WTC11 (cell line): ENCODE measurements at regions not wholly inside any gene's neighbourhood (a gene's known extent, or its start where the extent isn't known, plus 50 kb on each side); places are given as distances from the start of the nearest gene placed in this dataset.

Experiments
- ATAC-seq: fragments of 200-7000 bp; cut with Tn5 transposase; 2 replicates; pipeline ENCODE4 v1.10.0; 2021; ENCODE audit warnings: mild to moderate bottlenecking, moderate library complexity
- CTCF ChIA-PET: fragments of 300-600 bp; sonication (Branson Sonifier 250); formaldehyde crosslinking; loops from one replicate; lab custom pipeline; 2021; ENCODE audit warnings: antibody characterized with exemption; lab: Charles Lee
- POLR2A ChIA-PET: fragments of 350-600 bp; sonication (Branson Sonifier 250); formaldehyde crosslinking; loops from one replicate; lab custom pipeline; 2021; ENCODE audit warnings: antibody characterized with exemption; lab: Charles Lee
- DNase-seq: peaks from one replicate; pipeline ENCODE4 v3.0.0; 2021; ENCODE audit warnings: low spot score
- H3K27ac Mint-ChIP-seq: 2 replicates; pipeline ENCODE4 v1.8.0; 2021; ENCODE audit warnings: mixed read lengths
- H3K27me3 Mint-ChIP-seq: 2 replicates; pipeline ENCODE4 v1.8.0; 2021; ENCODE audit warnings: low read depth, mild to moderate bottlenecking, moderate library complexity, mixed read lengths
- H3K36me3 Mint-ChIP-seq: 2 replicates; pipeline ENCODE4 v1.8.0; 2021; ENCODE audit warnings: mixed read lengths
- H3K4me1 Mint-ChIP-seq: 2 replicates; pipeline ENCODE4 v1.8.0; 2022; ENCODE audit warnings: mixed read lengths
- H3K4me3 Mint-ChIP-seq: 2 replicates; pipeline ENCODE4 v1.8.0; 2021; ENCODE audit warnings: mild to moderate bottlenecking, moderate library complexity, mixed read lengths
- H3K9me3 Mint-ChIP-seq: 2 replicates; pipeline ENCODE4 v1.8.0; 2021; ENCODE audit warnings: mixed read lengths
- CREB1 ChIP-seq: sonication (generic); formaldehyde crosslinking; IDR thresholded peaks from 2 replicates; pipeline ENCODE4 v1.8.0; 2023; ENCODE audit warnings: mild to moderate bottlenecking, missing genetic modification reagents
- FOXK1 ChIP-seq: sonication (generic); formaldehyde crosslinking; IDR thresholded peaks from 2 replicates; pipeline ENCODE4 v1.8.0; 2022; ENCODE audit warnings: mild to moderate bottlenecking, moderate library complexity, missing genetic modification reagents
- HMGA2 ChIP-seq: fragments of 250-450 bp; sonication (Bioruptor Pico); IDR thresholded peaks from 2 replicates; pipeline ENCODE4 v1.4.0; 2021; ENCODE audit warnings: mild to moderate bottlenecking, moderate library complexity
- RORB ChIP-seq: fragments of 250-450 bp; sonication (Bioruptor Pico); IDR thresholded peaks from 2 replicates; pipeline ENCODE4 v1.9.0; 2021; ENCODE audit warnings: mild to moderate bottlenecking
- SOX15 ChIP-seq: fragments of 250-450 bp; sonication (Bioruptor Pico); IDR thresholded peaks from 2 replicates; pipeline ENCODE4 v1.9.0; 2021; ENCODE audit warnings: mild to moderate bottlenecking
- ZNF121 ChIP-seq: sonication (generic); formaldehyde crosslinking; IDR thresholded peaks from 2 replicates; pipeline ENCODE4 v1.8.0; 2023; ENCODE audit warnings: missing genetic modification reagents
- ZNF219 ChIP-seq: sonication (generic); formaldehyde crosslinking; IDR thresholded peaks from 2 replicates; pipeline ENCODE4 v1.8.0; 2023; ENCODE audit warnings: missing genetic modification reagents, mild to moderate bottlenecking, borderline replicate concordance
- ZNF263 ChIP-seq: sonication (generic); formaldehyde crosslinking; IDR thresholded peaks from 2 replicates; pipeline ENCODE4 v1.8.1; 2022; ENCODE audit warnings: low read depth, mild to moderate bottlenecking, moderate library complexity, missing genetic modification reagents
- TF ChIP-seq, protein P1 (sequence below): sonication (generic); formaldehyde crosslinking; IDR thresholded peaks from 2 replicates; pipeline ENCODE4 v1.8.1; 2022; ENCODE audit warnings: low read depth, mild to moderate bottlenecking, moderate library complexity, missing genetic modification reagents, borderline replicate concordance
- TF ChIP-seq, protein P2 (sequence below): fragments of 250-450 bp; sonication (Bioruptor Pico); IDR thresholded peaks from 2 replicates; pipeline ENCODE4 v1.9.0; 2021; ENCODE audit warnings: mild to moderate bottlenecking
- TF ChIP-seq, protein P3 (sequence below): sonication (generic); formaldehyde crosslinking; IDR thresholded peaks from 2 replicates; pipeline ENCODE4 v1.8.0; 2022; ENCODE audit warnings: mild to moderate bottlenecking, missing genetic modification reagents
- TF ChIP-seq, protein P4 (sequence below): sonication (generic); formaldehyde crosslinking; IDR thresholded peaks from 2 replicates; pipeline ENCODE4 v1.8.0; 2022; ENCODE audit warnings: missing genetic modification reagents
- TF ChIP-seq, protein P5 (sequence below): fragments of 250-450 bp; sonication (Bioruptor Pico); IDR thresholded peaks from 2 replicates; pipeline ENCODE4 v1.9.0; 2021; ENCODE audit warnings: mild to moderate bottlenecking, borderline replicate concordance

DNA sequence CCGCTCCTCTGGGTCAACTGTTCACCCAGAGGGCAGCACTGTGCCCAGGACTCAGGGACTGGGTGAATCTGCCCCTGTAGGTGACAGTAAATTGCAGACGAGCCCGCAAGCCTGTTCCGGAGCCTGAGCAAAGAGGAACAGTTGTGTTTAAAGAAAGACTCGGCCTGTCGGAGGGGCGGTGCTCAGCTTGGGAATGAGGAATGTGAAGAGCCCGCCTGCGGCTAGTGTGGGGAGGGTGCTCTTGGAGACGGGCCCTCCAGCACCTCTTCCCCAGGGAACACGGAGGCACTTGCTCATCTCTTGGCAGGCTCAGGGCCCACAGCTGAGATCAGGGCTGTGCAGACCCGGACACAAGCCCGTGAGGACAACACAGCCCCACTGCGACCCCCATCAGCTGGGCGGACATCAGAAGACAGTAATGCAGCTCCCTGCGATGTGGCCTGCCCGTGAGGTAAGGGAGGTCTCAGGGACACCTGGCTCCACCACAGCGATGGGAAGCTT lies 299.0 kb downstream of the NDUFA10 start (continued):
- TF ChIP-seq, protein P1, sequence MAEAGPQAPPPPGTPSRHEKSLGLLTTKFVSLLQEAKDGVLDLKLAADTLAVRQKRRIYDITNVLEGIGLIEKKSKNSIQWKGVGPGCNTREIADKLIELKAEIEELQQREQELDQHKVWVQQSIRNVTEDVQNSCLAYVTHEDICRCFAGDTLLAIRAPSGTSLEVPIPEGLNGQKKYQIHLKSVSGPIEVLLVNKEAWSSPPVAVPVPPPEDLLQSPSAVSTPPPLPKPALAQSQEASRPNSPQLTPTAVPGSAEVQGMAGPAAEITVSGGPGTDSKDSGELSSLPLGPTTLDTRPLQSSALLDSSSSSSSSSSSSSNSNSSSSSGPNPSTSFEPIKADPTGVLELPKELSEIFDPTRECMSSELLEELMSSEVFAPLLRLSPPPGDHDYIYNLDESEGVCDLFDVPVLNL (CRISPR knock-in tag) = no peak
- TF ChIP-seq ZNF219 (CRISPR knock-in tag) (no peak), FOXK1 (CRISPR knock-in tag) (no peak), RORB (CRISPR knock-in tag) (no peak), CREB1 (CRISPR knock-in tag) (no peak), HMGA2 (CRISPR knock-in tag) (no peak), SOX15 (CRISPR knock-in tag) (no peak), ZNF121 (no peak)
- TF ChIP-seq, protein P2, sequence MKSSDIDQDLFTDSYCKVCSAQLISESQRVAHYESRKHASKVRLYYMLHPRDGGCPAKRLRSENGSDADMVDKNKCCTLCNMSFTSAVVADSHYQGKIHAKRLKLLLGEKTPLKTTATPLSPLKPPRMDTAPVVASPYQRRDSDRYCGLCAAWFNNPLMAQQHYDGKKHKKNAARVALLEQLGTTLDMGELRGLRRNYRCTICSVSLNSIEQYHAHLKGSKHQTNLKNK (CRISPR knock-in tag) = no peak
- TF ChIP-seq, protein P3, sequence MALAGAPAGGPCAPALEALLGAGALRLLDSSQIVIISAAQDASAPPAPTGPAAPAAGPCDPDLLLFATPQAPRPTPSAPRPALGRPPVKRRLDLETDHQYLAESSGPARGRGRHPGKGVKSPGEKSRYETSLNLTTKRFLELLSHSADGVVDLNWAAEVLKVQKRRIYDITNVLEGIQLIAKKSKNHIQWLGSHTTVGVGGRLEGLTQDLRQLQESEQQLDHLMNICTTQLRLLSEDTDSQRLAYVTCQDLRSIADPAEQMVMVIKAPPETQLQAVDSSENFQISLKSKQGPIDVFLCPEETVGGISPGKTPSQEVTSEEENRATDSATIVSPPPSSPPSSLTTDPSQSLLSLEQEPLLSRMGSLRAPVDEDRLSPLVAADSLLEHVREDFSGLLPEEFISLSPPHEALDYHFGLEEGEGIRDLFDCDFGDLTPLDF (CRISPR knock-in tag) = no peak
- TF ChIP-seq, protein P4, sequence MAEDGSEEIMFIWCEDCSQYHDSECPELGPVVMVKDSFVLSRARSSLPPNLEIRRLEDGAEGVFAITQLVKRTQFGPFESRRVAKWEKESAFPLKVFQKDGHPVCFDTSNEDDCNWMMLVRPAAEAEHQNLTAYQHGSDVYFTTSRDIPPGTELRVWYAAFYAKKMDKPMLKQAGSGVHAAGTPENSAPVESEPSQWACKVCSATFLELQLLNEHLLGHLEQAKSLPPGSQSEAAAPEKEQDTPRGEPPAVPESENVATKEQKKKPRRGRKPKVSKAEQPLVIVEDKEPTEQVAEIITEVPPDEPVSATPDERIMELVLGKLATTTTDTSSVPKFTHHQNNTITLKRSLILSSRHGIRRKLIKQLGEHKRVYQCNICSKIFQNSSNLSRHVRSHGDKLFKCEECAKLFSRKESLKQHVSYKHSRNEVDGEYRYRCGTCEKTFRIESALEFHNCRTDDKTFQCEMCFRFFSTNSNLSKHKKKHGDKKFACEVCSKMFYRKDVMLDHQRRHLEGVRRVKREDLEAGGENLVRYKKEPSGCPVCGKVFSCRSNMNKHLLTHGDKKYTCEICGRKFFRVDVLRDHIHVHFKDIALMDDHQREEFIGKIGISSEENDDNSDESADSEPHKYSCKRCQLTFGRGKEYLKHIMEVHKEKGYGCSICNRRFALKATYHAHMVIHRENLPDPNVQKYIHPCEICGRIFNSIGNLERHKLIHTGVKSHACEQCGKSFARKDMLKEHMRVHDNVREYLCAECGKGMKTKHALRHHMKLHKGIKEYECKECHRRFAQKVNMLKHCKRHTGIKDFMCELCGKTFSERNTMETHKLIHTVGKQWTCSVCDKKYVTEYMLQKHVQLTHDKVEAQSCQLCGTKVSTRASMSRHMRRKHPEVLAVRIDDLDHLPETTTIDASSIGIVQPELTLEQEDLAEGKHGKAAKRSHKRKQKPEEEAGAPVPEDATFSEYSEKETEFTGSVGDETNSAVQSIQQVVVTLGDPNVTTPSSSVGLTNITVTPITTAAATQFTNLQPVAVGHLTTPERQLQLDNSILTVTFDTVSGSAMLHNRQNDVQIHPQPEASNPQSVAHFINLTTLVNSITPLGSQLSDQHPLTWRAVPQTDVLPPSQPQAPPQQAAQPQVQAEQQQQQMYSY (CRISPR knock-in tag) = no peak
- TF ChIP-seq, all 79 proteins: peak for 0

DNA sequence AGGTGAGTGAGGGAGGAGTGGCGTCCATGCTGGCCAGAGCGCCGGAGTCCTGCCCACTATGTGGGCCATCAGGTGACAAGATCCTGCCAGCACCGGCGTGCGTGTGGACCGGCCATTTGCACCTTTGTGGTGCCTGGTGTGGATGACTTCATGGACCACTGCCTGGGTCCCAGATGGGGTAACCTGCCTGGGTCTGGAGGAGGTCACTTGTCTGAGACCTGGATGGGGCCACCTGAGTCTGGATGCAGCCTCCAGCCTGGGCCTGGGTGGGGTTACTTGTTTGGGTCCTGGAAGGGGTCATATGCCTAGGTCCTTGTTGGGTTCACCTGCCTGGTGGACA lies 299.6 kb downstream of the NDUFA10 start:
- Mint-ChIP-seq H3K4me1 (no peaks in the 10 kb centered on the region), H3K27me3 (no peaks in the 10 kb centered on the region), H3K9me3 (peaks cover 6% of the 10 kb centered on the region; the same call in 1 of the 2 replicates), H3K4me3 (no peak overlapping the region), H3K36me3 (no peaks in the 10 kb centered on the region), H3K27ac (no peak overlapping the region)
- CTCF ChIA-PET = no interaction called here
- no peak for TF ChIP-seq ZNF263 (CRISPR knock-in tag)
- TF ChIP-seq, protein P5, sequence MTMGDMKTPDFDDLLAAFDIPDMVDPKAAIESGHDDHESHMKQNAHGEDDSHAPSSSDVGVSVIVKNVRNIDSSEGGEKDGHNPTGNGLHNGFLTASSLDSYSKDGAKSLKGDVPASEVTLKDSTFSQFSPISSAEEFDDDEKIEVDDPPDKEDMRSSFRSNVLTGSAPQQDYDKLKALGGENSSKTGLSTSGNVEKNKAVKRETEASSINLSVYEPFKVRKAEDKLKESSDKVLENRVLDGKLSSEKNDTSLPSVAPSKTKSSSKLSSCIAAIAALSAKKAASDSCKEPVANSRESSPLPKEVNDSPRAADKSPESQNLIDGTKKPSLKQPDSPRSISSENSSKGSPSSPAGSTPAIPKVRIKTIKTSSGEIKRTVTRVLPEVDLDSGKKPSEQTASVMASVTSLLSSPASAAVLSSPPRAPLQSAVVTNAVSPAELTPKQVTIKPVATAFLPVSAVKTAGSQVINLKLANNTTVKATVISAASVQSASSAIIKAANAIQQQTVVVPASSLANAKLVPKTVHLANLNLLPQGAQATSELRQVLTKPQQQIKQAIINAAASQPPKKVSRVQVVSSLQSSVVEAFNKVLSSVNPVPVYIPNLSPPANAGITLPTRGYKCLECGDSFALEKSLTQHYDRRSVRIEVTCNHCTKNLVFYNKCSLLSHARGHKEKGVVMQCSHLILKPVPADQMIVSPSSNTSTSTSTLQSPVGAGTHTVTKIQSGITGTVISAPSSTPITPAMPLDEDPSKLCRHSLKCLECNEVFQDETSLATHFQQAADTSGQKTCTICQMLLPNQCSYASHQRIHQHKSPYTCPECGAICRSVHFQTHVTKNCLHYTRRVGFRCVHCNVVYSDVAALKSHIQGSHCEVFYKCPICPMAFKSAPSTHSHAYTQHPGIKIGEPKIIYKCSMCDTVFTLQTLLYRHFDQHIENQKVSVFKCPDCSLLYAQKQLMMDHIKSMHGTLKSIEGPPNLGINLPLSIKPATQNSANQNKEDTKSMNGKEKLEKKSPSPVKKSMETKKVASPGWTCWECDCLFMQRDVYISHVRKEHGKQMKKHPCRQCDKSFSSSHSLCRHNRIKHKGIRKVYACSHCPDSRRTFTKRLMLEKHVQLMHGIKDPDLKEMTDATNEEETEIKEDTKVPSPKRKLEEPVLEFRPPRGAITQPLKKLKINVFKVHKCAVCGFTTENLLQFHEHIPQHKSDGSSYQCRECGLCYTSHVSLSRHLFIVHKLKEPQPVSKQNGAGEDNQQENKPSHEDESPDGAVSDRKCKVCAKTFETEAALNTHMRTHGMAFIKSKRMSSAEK (CRISPR knock-in tag) = no peak
- POLR2A ChIA-PET = no interaction called here
- DNase-seq (no peak), ATAC-seq (no peak)
